ENCODE measurements at regions not wholly inside any gene's neighbourhood (a gene's known extent, or its start where the extent isn't known, plus 50 kb on each side); places are given as distances from the start of the nearest gene placed in this dataset.

DNA sequence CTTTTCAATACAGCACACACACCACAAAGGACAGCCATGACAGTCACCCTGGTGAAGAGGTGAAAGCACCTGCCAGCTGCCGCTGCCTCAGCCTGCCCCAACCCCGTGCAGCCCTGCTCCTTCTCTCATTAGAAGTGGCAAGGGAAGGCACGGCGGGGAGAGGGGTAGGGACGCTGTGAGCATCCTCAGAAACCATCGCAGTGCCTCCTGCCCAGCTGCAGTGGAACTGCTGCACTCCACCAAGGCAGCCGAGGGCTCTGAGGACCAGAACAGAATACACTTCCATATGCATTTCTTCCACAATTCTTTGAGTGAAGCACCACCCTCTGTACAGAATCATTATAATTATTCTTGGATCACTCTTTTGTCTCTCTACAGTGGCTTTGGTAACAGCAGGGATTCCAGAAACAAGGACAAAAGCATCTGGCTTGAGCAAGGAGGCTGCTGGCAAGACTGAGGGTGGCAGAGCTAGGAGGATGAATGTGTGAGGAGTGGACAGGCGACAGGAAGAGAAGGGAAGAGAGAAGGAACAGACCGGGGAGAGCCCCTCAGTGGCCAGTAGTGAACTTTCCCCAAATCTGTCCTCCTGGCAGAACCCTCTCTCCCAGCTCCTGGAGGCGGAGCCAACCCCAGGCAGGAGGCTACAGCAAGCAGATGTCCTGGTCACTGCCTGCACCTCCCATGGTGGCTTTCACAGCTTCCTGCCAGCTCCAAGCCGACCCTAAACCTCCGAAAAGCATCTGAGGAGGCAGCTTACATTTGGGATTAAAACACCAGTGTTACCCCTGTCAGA lies 73.2 kb downstream of the MTNR1A start:
- no peak overlapping the region for H3K4me3 Mint-ChIP-seq
- POLR2A ChIA-PET = no interaction called here
- no peak overlapping the region for H3K27ac Mint-ChIP-seq
- no peaks in the 10 kb centered on the region for H3K9me3 Mint-ChIP-seq (ENCODE audit: insufficient read depth)
- no peaks in the 10 kb centered on the region for H3K36me3 Mint-ChIP-seq (ENCODE audit: low read depth)
- ATAC-seq (no peak), DNase-seq (no peak)
- no peaks in the 10 kb centered on the region for H3K27me3 Mint-ChIP-seq (ENCODE audit: low read depth)
- no peaks in the 10 kb centered on the region for H3K4me1 Mint-ChIP-seq (ENCODE audit: low read depth)
- CTCF ChIA-PET = interaction anchor here (1.5 kb wide), 1 partner anchor 17 kb away, joined by 3 read pairs; no protein-coding TSS in a partner anchor

DNA sequence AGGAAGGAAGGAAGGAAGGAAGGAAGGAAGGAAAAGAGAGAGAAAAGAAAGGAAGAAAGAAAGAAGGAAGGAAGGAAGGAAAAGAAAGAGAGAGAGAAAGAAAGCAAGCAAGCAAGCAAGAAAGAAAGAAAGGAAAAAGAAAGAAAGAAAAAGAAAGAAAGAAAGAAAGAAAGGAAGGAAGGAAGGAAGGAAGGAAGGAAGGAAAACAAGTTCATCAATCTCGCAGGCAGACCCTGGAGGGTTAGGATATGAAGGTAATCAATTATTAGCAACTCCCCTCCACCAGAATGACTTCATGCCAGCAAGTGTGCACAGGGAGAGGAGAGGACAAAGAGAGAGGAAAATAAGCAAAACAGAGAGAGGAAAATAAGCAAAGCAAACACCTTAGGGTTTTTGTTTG lies 80.2 kb downstream of the MTNR1A start:
- no peak overlapping the region for H3K27ac Mint-ChIP-seq
- no peaks in the 10 kb centered on the region for H3K9me3 Mint-ChIP-seq (ENCODE audit: insufficient read depth)
- no peaks in the 10 kb centered on the region for H3K4me1 Mint-ChIP-seq (ENCODE audit: low read depth)
- ATAC-seq (no peak), DNase-seq (no peak)
- CTCF ChIA-PET = no interaction called here
- H3K36me3 Mint-ChIP-seq (ENCODE audit: low read depth) = no peaks in the 10 kb centered on the region
- no peak overlapping the region for H3K4me3 Mint-ChIP-seq
- POLR2A ChIA-PET = no interaction called here
- no peaks in the 10 kb centered on the region for H3K27me3 Mint-ChIP-seq (ENCODE audit: low read depth)

- CTCF ChIA-PET = no interaction called here
- no peaks in the 10 kb centered on the region for H3K27me3 Mint-ChIP-seq (ENCODE audit: low read depth)
- POLR2A ChIA-PET = interaction anchor here (0.6 kb wide), 1 partner anchor 63 kb away, joined by 3 read pairs; no protein-coding TSS in a partner anchor
Observed at GRCh38 chr4:186473933-186474332, 81.4 kb downstream of the MTNR1A start.

GRCh38 chr4:186472948-186473347 lies 82.4 kb downstream of the MTNR1A start:
- H3K27me3 Mint-ChIP-seq (ENCODE audit: low read depth) = no peaks in the 10 kb centered on the region
- no peak overlapping the region for H3K27ac Mint-ChIP-seq
- ATAC-seq = no peak
- no peak for DNase-seq
- ChIA-PET POLR2A (interaction anchor here (0.6 kb wide), 1 partner anchor 64 kb away, joined by 3 read pairs; no protein-coding TSS in a partner anchor), CTCF (no interaction called here)
- H3K9me3 Mint-ChIP-seq (ENCODE audit: insufficient read depth) = no peaks in the 10 kb centered on the region
- H3K4me3 Mint-ChIP-seq = no peak overlapping the region
- H3K36me3 Mint-ChIP-seq (ENCODE audit: low read depth) = no peaks in the 10 kb centered on the region
- no peaks in the 10 kb centered on the region for H3K4me1 Mint-ChIP-seq (ENCODE audit: low read depth)

More at GRCh38 chr4:186473933-186474332, 81.4 kb downstream of the MTNR1A start:
- no peak for ATAC-seq
- no peak overlapping the region for H3K4me3 Mint-ChIP-seq
- no peaks in the 10 kb centered on the region for H3K4me1 Mint-ChIP-seq (ENCODE audit: low read depth)
- no peak for DNase-seq
- no peak overlapping the region for H3K27ac Mint-ChIP-seq
- no peaks in the 10 kb centered on the region for H3K36me3 Mint-ChIP-seq (ENCODE audit: low read depth)
- H3K9me3 Mint-ChIP-seq (ENCODE audit: insufficient read depth) = no peaks in the 10 kb centered on the region

- no peak overlapping the region for H3K27ac Mint-ChIP-seq
- CTCF ChIA-PET = no interaction called here
- no peaks in the 10 kb centered on the region for H3K36me3 Mint-ChIP-seq (ENCODE audit: low read depth)
- POLR2A ChIA-PET = no interaction called here
- no peaks in the 10 kb centered on the region for H3K4me1 Mint-ChIP-seq (ENCODE audit: low read depth)
- ATAC-seq (no peak), DNase-seq (no peak)
- H3K27me3 Mint-ChIP-seq (ENCODE audit: low read depth) = no peaks in the 10 kb centered on the region
- H3K9me3 Mint-ChIP-seq (ENCODE audit: insufficient read depth) = no peaks in the 10 kb centered on the region
- no peak overlapping the region for H3K4me3 Mint-ChIP-seq
Observed at GRCh38 chr4:186471441-186471840, 83.9 kb downstream of the MTNR1A start.

DNA sequence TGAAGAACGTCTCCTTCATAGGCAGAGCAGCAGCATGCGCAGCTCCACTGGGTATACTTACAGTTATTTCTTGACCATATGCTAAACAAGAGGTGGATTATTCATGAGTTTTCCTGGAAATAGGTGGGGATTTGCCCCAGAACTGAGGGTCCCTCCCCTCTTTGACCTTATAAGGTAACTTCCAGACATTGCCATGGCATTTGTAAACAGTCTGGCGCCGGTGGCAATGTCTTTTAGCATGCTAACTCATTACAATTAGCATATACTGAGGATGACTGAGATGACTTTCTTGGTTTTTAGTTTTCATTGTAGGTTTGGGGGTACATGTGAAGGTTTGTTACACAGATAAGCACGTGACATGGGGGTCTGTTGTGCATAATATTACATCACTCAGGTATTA lies 97.3 kb downstream of the MTNR1A start:
- ATAC-seq (no peak), DNase-seq (no peak)
- ChIA-PET CTCF (no interaction called here), POLR2A (no interaction called here)
- Mint-ChIP-seq H3K27ac (no peak overlapping the region), H3K36me3 (ENCODE audit: low read depth) (no peaks in the 10 kb centered on the region), H3K9me3 (ENCODE audit: insufficient read depth) (peaks cover 4% of the 10 kb centered on the region), H3K27me3 (ENCODE audit: low read depth) (no peaks in the 10 kb centered on the region), H3K4me3 (no peak overlapping the region), H3K4me1 (ENCODE audit: low read depth) (no peaks in the 10 kb centered on the region)

DNA sequence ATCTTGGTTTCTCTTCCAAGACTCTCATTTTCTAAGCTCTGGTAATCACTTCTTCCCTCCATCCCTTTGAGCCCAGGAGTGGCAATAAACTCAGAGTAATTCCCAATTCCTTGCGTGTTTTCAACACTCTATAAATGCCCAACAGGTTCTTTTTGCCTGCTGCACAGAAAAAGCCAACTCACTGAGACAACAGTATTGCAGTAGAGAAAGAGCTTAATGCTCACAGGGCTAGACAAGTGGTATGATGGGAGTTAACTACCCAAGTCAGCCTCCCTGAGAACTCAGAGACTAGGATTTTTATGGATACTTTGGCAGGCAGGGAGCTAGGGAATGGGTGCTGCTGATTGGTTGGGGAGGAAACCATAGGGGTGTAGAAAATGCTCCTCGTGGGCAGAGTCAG lies 103.4 kb downstream of the MTNR1A start:
- peaks cover 15% of the 10 kb centered on the region for H3K9me3 Mint-ChIP-seq (ENCODE audit: insufficient read depth)
- no peaks in the 10 kb centered on the region for H3K27me3 Mint-ChIP-seq (ENCODE audit: low read depth)
- CTCF ChIA-PET = no interaction called here
- H3K4me1 Mint-ChIP-seq (ENCODE audit: low read depth) = no peaks in the 10 kb centered on the region
- H3K4me3 Mint-ChIP-seq = no peak overlapping the region
- DNase-seq = no peak
- POLR2A ChIA-PET = no interaction called here
- no peak for ATAC-seq
- no peaks in the 10 kb centered on the region for H3K36me3 Mint-ChIP-seq (ENCODE audit: low read depth)
- no peak overlapping the region for H3K27ac Mint-ChIP-seq

DNA sequence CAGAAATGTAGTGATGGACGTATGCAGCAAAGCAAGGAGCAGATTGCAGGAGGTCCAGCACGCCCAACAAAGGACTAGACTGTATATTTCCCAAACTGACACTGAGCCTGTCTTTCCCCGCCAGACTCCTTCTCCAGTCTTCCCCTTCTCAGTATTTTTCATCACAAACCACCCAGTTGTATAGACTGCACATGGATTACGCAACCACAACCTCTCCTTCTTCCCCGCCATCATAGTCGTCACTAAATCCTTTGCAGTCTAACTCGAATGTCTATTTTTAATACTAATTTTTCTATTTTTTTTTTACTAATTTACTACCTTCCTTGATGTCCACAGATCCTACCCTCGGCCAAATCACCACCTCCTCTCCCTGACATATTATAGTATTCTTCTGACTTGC lies 105.4 kb downstream of the MTNR1A start:
- ATAC-seq (no peak), DNase-seq (no peak)
- Mint-ChIP-seq H3K36me3 (ENCODE audit: low read depth) (no peaks in the 10 kb centered on the region), H3K27me3 (ENCODE audit: low read depth) (no peaks in the 10 kb centered on the region), H3K4me3 (no peak overlapping the region), H3K27ac (no peak overlapping the region), H3K9me3 (ENCODE audit: insufficient read depth) (peaks cover 15% of the 10 kb centered on the region), H3K4me1 (ENCODE audit: low read depth) (no peaks in the 10 kb centered on the region)
- ChIA-PET CTCF (no interaction called here), POLR2A (no interaction called here)

DNA sequence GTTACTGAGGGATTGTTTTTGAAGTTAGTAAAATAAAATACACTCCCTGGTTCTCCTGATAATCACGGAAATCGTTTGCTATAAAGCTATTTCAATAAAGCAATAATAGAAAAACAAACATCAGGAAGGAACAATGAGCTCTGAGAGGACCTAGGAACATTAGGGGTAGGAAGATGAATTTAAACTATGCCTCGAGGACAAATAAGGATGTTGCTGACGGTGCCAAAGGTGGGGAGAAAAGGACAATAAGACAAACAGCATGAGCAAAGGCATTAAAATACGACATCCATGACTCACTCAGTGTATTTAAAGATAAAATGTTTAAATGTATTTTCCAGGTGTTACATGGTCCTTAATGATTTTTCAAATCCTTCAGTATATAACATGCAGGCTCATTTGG lies 110.3 kb downstream of the MTNR1A start:
- Mint-ChIP-seq H3K27me3 (ENCODE audit: low read depth) (no peaks in the 10 kb centered on the region), H3K4me3 (no peak overlapping the region), H3K9me3 (ENCODE audit: insufficient read depth) (peaks cover 5% of the 10 kb centered on the region), H3K27ac (no peak overlapping the region), H3K36me3 (ENCODE audit: low read depth) (no peaks in the 10 kb centered on the region), H3K4me1 (ENCODE audit: low read depth) (no peaks in the 10 kb centered on the region)
- no peak for ATAC-seq
- no peak for DNase-seq
- ChIA-PET POLR2A (no interaction called here), CTCF (no interaction called here)

DNA sequence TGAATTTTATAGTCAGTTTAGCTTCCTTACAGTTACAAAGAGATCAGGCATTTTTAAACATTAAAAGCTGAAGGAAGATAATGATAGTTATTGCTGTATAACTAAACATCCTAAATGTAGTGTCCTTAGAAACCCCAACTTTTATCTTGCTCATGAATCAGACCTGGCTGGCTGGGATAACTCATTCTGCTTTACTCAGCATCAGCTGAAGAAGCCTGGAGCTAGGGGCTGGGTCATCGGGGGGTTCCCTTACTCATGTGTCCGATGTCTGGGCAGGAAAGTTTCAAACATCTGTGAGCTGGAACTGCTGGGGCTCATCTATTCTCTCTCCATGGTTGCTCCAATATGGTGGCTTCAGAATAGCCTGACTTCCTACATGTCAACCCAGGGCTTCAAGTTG lies 113.9 kb downstream of the MTNR1A start:
- H3K4me1 Mint-ChIP-seq (ENCODE audit: low read depth) = no peaks in the 10 kb centered on the region
- ChIA-PET CTCF (no interaction called here), POLR2A (interaction anchor here (0.7 kb wide), 1 partner anchor 42 kb away, joined by 3 read pairs; no protein-coding TSS in a partner anchor)
- H3K27ac Mint-ChIP-seq = no peak overlapping the region
- no peak for DNase-seq
- no peak for ATAC-seq
- no peaks in the 10 kb centered on the region for H3K9me3 Mint-ChIP-seq (ENCODE audit: insufficient read depth)
- H3K36me3 Mint-ChIP-seq (ENCODE audit: low read depth) = no peaks in the 10 kb centered on the region
- no peaks in the 10 kb centered on the region for H3K27me3 Mint-ChIP-seq (ENCODE audit: low read depth)
- H3K4me3 Mint-ChIP-seq = no peak overlapping the region

GRCh38 chr4:186428481-186428880 lies 126.9 kb downstream of the MTNR1A start:
- ChIA-PET POLR2A (no interaction called here), CTCF (no interaction called here)
- Mint-ChIP-seq H3K4me3 (no peak overlapping the region), H3K36me3 (ENCODE audit: low read depth) (no peaks in the 10 kb centered on the region), H3K27ac (no peak overlapping the region), H3K9me3 (ENCODE audit: insufficient read depth) (no peaks in the 10 kb centered on the region), H3K27me3 (ENCODE audit: low read depth) (no peaks in the 10 kb centered on the region), H3K4me1 (ENCODE audit: low read depth) (no peaks in the 10 kb centered on the region)
- DNase-seq (no peak), ATAC-seq (no peak)

DNA sequence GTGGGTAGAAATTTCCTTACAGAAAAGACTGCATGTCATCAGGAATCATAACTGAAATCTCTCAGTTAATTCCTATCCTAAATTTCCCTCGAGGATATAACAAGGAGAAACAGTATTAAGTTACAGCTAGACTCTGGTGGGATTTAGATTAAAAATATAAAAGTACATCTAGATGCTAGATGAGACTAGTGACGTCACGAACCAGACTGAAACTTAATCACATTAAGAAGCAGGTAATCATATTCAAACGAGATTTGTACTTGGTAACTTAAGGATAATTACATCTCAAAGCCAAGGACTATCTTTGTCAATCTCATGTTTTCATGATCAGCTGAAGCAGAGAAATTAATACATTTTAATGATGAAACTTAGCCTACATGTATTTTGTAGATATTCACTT lies 130.6 kb downstream of the MTNR1A start:
- ATAC-seq (no peak), DNase-seq (no peak)
- H3K36me3 Mint-ChIP-seq (ENCODE audit: low read depth) = no peaks in the 10 kb centered on the region
- H3K9me3 Mint-ChIP-seq (ENCODE audit: insufficient read depth) = no peaks in the 10 kb centered on the region
- no peak overlapping the region for H3K27ac Mint-ChIP-seq
- H3K4me1 Mint-ChIP-seq (ENCODE audit: low read depth) = no peaks in the 10 kb centered on the region
- no peaks in the 10 kb centered on the region for H3K27me3 Mint-ChIP-seq (ENCODE audit: low read depth)
- H3K4me3 Mint-ChIP-seq = no peak overlapping the region
- ChIA-PET POLR2A (no interaction called here), CTCF (no interaction called here)

- no peak for DNase-seq
Observed at GRCh38 chr4:186422296-186422695, 133.1 kb downstream of the MTNR1A start.

More at GRCh38 chr4:186422296-186422695, 133.1 kb downstream of the MTNR1A start:
- Mint-ChIP-seq H3K27ac (no peak overlapping the region), H3K36me3 (ENCODE audit: low read depth) (no peaks in the 10 kb centered on the region), H3K4me1 (ENCODE audit: low read depth) (no peaks in the 10 kb centered on the region), H3K27me3 (ENCODE audit: low read depth) (no peaks in the 10 kb centered on the region), H3K9me3 (ENCODE audit: insufficient read depth) (no peaks in the 10 kb centered on the region), H3K4me3 (no peak overlapping the region)
- POLR2A ChIA-PET = no interaction called here
- CTCF ChIA-PET = no interaction called here
- ATAC-seq = no peak

Data from activated CD8-positive, alpha-beta T cell treated with anti-CD3 and anti-CD28 coated beads, Interleukin-2, amount 10 ng/mL, durations not matched to agents 7 days and 5 days (primary cell).